ENCODE measurements at regions not wholly inside any gene's neighbourhood (a gene's known extent, or its start where the extent isn't known, plus 50 kb on each side); places are given as distances from the start of the nearest gene placed in this dataset.
"Not testable (repeated sequence)": the region's sequence is repeated elsewhere in the genome, so short reads cannot be mapped to it uniquely, and the experiment has no call there.

DNA sequence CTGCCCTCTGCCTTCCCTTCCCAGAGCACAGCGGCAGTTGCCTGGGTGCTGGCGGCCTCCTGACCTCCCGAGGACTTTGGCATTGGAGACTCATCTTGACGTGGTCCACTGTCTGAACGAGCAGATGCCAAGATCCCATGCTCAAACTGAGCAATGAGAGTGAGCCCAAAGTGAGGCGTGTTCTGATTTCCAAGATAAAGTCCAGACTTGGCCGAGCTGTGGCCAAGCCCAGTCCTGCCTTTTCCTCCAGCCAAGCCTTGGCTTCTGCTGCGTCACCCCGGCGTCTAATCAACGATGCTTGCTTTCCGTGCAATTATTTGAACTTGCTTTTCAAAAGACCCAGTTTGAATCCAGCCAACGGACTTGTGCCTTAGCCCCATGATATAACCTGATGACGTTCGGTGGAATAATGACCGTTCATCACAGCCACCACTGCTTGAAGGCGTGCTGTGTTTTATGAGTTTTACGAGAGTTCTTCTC, 179.2 kb downstream of the IRF8 start:
- DNase-seq: no peak

DNA sequence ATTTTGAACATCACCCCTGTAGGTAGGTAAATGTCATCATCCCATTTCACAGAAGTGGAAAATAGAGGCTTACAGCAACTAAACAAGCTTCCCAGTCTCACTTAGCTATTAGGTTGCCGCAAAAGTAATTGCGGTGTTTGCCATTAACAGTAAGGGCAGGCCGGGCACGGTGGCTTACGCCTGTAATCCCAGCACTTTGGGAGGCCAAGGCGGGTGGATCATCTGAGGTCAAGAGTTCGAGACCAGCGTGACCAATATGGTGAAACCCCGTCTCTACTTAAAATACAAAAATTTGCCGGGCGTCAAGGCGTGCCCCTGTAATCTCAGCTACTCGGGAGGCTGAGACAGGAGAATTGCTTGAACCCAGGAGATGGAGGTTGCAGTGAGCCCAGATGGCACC, 179.7 kb downstream of the IRF8 start:
- not testable (repeated sequence) for DNase-seq

DNA sequence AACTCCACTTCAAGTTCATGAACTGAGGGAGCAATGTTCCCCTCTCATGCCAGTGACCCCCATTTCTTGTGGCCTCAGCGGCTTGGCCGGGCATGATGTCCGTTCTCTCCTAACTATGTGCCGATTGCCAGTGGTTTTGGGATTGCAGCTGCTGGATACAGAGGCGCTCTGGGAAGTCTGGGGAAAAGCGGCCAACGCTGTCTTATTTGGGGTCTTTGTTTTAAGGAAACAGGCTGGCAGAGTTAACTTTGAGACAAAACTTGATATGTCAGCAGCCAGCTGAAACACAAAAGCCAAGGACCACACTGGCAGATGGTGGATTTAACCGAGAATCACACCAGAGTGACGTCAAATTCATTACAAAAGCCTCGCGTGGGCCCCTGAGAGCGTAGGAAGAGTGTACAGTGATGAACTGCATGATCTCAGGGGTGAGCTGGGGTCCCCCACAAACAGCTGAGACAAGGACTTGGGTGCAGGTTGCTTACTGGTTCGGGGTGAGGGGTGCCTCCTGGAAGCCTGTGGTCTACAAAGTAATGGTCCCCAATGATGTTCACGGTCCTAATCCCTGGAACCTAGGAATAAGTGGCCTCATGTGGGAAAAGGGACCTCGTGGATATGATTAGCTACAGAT, 180.4 kb downstream of the IRF8 start:
- DNase-seq: no peak

GRCh38 chr16:86080131-86080875, 181.3 kb downstream of the IRF8 start:
- no peak for DNase-seq

- DNase-seq: no peak
These were observed 182.0 kb downstream of the IRF8 start for GRCh38 chr16:86080982-86081381.

GRCh38 chr16:86082418-86083030, 183.6 kb downstream of the IRF8 start:
- no peak for DNase-seq

- no peak for DNase-seq
These were observed 184.5 kb downstream of the IRF8 start for GRCh38 chr16:86083382-86084002.

- no peak for DNase-seq
These were observed 186.2 kb downstream of the IRF8 start for GRCh38 chr16:86085161-86085611.

DNA sequence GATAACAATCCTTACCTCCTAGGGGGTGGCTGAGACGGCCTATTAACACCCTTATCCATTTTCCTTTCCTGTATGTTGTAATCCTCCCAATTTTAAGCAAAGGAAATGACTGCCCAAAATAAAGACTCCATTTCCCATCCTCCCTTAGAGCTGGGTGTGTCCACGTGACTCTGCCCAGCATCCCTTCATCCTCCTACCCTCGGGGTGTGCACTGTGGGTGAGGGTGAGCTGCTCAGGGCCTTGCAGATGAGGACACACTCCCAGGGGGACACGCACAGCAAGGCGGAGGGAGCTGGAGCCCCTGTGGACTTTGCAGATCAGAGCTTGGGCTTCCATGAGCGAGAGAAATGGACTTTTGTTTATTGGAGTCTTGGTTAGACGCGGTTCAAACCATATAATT, 186.8 kb downstream of the IRF8 start:
- DNase-seq: no peak

GRCh38 chr16:86086471-86086870, 187.5 kb downstream of the IRF8 start:
- no peak for DNase-seq

- DNase-seq: no peak
These were observed 188.3 kb downstream of the IRF8 start for GRCh38 chr16:86087011-86087895.

DNA sequence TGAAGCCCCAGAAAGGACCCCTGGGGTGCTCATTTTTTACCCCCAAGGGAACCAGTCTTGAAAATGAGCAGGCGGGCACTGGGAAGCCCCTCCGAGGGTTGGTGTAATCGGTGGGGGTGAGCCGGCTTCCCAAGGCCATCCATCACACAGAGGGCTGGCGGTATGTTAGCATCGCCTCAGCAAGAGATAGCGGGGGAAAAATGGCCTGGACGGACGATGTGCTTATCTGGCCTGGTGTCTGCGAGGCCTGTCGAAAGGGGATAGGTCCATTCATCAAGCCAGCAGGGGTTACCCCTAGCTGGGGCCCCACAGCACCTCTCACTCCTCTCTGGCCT, 188.9 kb downstream of the IRF8 start:
- no peak for DNase-seq

DNA sequence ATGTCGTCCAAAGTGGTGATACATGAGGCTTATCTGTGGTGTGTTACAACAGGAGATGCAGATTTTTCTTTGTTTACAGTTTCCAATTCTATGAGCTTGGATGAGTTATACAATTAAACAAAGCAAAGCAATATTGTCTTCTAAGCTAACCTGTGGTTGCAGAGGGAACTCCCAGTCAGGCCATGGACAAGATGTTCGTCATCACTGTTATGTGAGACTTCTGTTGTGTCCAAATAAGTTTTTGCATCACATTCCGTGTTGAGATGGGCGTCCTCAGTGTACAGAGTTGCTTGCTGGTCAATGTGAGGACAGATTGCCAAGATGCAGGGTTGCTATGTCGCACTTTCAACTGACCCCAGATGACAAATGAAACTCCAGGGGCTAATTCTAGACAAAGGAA, 189.3 kb downstream of the IRF8 start:
- no peak for DNase-seq

- no peak for DNase-seq
These were observed 189.9 kb downstream of the IRF8 start for GRCh38 chr16:86088816-86089215.

DNA sequence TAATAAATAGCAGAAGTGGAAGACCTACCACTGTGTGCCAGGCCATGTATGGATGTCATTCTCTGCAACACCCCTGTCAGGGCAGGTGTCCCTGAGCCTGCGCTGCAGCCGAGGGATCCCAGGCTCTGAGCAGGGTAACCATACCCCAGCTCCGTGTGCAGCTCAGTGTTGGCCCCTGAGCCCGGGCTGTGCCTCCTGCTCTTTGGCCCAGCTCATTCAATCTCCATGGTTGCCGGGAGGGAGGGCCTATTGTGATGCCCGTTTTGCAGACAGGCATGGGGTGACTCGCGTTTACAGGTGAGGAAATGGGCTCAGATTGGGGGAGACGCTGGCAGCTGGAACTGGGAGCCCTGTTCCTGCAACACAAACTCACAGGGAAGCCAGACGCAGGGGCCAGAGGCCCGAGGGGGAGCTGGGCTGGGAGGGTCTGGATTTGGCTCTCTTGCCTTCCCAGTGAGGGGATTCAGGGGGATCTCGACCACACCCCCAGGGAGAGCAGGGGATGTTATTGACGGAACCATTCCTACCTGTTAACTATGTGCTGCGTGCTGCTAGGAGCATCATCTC, 190.5 kb downstream of the IRF8 start:
- no peak for DNase-seq

- DNase-seq: no peak
These were observed 191.0 kb downstream of the IRF8 start for GRCh38 chr16:86089991-86090390.

- no peak for DNase-seq
These were observed 191.7 kb downstream of the IRF8 start for GRCh38 chr16:86090461-86091170.

DNA sequence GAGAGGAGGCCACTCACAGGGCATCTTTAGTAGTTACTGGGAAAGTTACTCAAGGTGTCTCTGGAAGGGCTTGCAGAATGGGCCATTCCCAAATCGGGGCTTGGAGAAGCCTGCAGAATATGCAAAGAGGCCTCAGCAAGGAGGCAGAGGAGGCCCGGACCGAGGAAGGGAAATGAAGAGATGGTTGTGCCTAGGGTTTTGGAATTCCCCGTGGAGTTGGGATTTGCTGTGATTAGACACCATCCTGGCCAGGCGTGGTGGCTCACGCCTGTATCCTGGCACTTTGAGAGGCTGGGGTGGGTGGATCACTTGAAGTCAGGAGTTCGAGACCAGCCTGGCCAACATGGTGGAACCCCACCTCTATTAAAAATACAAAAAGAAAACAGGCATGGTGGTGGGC, 193.0 kb downstream of the IRF8 start:
- no peak for DNase-seq

DNA sequence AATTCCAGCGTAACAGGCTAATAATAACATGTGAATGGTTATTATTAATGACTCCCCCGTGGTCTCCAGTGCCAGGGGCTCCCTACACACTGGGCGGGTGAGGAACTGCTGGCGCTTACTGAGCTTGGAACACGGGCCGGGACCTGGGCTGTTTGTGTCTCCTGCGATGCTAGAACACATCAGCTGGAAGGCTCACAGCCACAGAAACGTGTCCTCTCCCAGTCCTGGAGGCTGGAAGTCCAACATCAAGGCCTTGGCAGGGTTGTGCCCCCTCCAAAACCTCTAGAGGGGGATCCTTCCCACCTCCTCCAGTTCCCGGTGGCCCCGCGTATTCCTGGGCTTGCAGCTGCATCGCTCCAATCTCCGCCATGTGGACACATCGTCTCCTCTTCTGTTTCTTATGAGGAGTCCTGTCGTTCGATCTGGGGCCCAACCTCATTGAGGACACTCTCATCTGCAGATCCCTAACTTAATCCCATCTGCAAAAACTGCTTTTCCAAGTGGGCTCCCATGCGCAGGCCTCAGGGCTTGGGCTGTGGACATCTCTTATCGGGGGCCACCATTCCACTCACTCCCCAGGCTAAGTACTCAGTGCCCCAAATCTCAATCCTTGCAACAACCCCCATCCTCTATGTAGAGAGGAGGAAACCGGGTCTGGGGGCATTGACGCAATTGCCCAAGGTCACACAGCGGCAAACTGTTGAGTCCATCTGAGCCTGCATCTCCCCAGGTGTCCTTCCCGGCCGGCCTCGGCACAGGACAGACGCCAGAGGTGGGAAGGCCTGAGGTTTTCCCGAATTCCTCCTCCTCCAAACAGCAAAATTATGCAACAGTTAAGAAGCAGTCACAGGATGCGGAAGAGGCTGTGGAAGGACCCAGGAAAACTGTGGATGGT, 193.9 kb downstream of the IRF8 start:
- no peak for DNase-seq

Measured in NCI-H526 (cell line).